K562 (cell line): ENCODE measurements at regions not wholly inside any gene's neighbourhood (a gene's known extent, or its start where the extent isn't known, plus 50 kb on each side); places are given as distances from the start of the nearest gene placed in this dataset.
A peak's percentile ranks its signal among the peaks of the same experiment; 100 is the strongest.

ENCODE experiments used
- ATAC-seq: fragments of 200-7000 bp; cut with Tn5 transposase; 3 replicates; pipeline ENCODE4 v1.9.1; 2020; ENCODE audit warnings: moderate library complexity
- BruUV-seq: library from RNA; stranded (reverse); fragments of 400-500 nt; replicated peaks from 2 replicates; lab custom pipeline; 2021; lab: Mats Ljungman, UMichigan
- CTCF ChIA-PET: fragments of 300-600 bp; formaldehyde crosslinking; extraction: SDS; loops from one replicate; lab custom pipeline; 2021; ENCODE audit warnings: low intra/inter-chr PET ratio; lab: Yijun Ruan, JAX
- POLR2A ChIA-PET: fragments of 300-600, 350-650 bp; sonication (Branson Sonifier 250); formaldehyde crosslinking; extraction: SDS; loops from one replicate; lab custom pipeline; 2021; ENCODE audit warnings: antibody characterized with exemption, inconsistent platforms; lab: Yijun Ruan, JAX
- DNase-seq, 4 experiments: peaks; one replicate each; pipeline versions ENCODE4 v3.0.0 to v3.0.0-alpha.2; 2011 to 2018; ENCODE audit warnings: low spot score in 3 of 4, mixed read lengths in 3 of 4; ENCODE audit errors: extremely low read depth in 1 of 4
- FAIRE-seq: peaks from 2 replicates; lab custom pipeline; 2011; peaks lifted over from hg19 to GRCh38; lab: Jason Lieb, UNC
- H2AFZ ChIP-seq: 2 replicates; pipeline ENCODE4 v1.6.0; 2011; ENCODE audit warnings: low read depth, low read length, control low read depth, inconsistent platforms
- H3K27ac ChIP-seq: fragments of 200-600 bp; 3 replicates; pipeline ENCODE4 v1.8.0; 2011; ENCODE audit warnings: low read depth, mild to moderate bottlenecking, control low read depth, inconsistent platforms, low read length, moderate library complexity, mixed read lengths; ENCODE audit errors: extremely low read depth
- H3K27me3 ChIP-seq, 2 experiments: fragments of 300-600 bp in 1 of 2; 2 replicates in 1 of 2; 3 replicates in 1 of 2; pipeline versions ENCODE4 v1.6.0 to v1.8.0; 2011; ENCODE audit warnings: inconsistent platforms in 2 of 2, low read length in 2 of 2, mild to moderate bottlenecking in 1 of 2, mixed read lengths in 1 of 2, moderate library complexity in 1 of 2; ENCODE audit not compliant: control insufficient read depth in 2 of 2, insufficient read depth in 2 of 2
- H3K36me3 ChIP-seq: fragments of 300-600 bp; 3 replicates; pipeline ENCODE4 v1.8.0; 2011; ENCODE audit warnings: mild to moderate bottlenecking, low read length, inconsistent platforms; ENCODE audit not compliant: control insufficient read depth, insufficient read depth
- H3K4me1 ChIP-seq, 2 experiments: fragments of 200-600 bp in 1 of 2; replicated peaks in 1 of 2; 2 replicates in 1 of 2; 3 replicates in 1 of 2; pipeline versions ENCODE4 v1.5.1 to v1.8.0; 2011; ENCODE audit warnings: inconsistent platforms in 2 of 2, low read length in 2 of 2, mild to moderate bottlenecking in 1 of 2, mixed read lengths in 1 of 2, moderate library complexity in 1 of 2; ENCODE audit not compliant: control insufficient read depth in 2 of 2, insufficient read depth in 2 of 2
- H3K4me2 ChIP-seq: 2 replicates; pipeline ENCODE4 v1.6.1; 2011; ENCODE audit warnings: low read length, control low read depth, inconsistent platforms, mixed read lengths; ENCODE audit not compliant: insufficient read depth
- H3K4me3 ChIP-seq: fragments of 200-600 bp; sonication (generic), shearing (Covaris generic); 2 replicates; pipeline ENCODE4 v1.5.1; 2016; ENCODE audit warnings: control low read depth, inconsistent platforms
- H3K79me2 ChIP-seq: fragments of 200-600 bp; 3 replicates; pipeline ENCODE4 v1.8.0; 2011; ENCODE audit warnings: low read length, inconsistent platforms; ENCODE audit not compliant: control insufficient read depth, insufficient read depth
- H3K9ac ChIP-seq, 2 experiments: 2 replicates each; pipeline versions ENCODE4 v1.6.0 to v1.6.1; 2011; ENCODE audit warnings: low read depth in 2 of 2, low read length in 2 of 2, control low read depth in 1 of 2, inconsistent platforms in 1 of 2, mild to moderate bottlenecking in 1 of 2, mixed read lengths in 1 of 2; ENCODE audit not compliant: insufficient read depth in 1 of 2
- H3K9me1 ChIP-seq: one replicate; pipeline ENCODE4 v1.6.0; 2011; ENCODE audit warnings: inconsistent platforms, mild to moderate bottlenecking, low read length, moderate library complexity; ENCODE audit not compliant: control insufficient read depth, insufficient read depth
- H3K9me3 ChIP-seq: replicated peaks from 2 replicates; pipeline ENCODE4 v1.5.1; 2011; ENCODE audit warnings: low read depth, low read length, inconsistent platforms; ENCODE audit not compliant: control insufficient read depth, insufficient read depth
- H4K20me1 ChIP-seq: replicated peaks from 2 replicates; pipeline ENCODE4 v1.6.1; 2011; ENCODE audit warnings: low read length, inconsistent platforms, mixed read lengths; ENCODE audit not compliant: control insufficient read depth, insufficient read depth
- ZNF699 ChIP-seq: fragments of 250-450 bp; sonication (Bioruptor Pico); IDR thresholded peaks from 2 replicates; pipeline ENCODE4 v1.8.0; 2021; ENCODE audit warnings: mild to moderate bottlenecking, moderate library complexity; ENCODE audit not compliant: insufficient replicate concordance
- WGBS: fragments of 100-300 bp; shearing (Covaris generic); methylation state at CpG from one replicate; pipeline ENCODE4 v1.1.6; 2016; ENCODE audit warnings: low coverage, mixed read lengths; ENCODE audit not compliant: insufficient coverage; ENCODE audit errors: missing lambda C conversion rate; 5-methylcytosine and 5-hydroxymethylcytosine counted together
- in situ Hi-C: fragments of 300-500 bp; cut with MboI; formaldehyde crosslinking; loops from 4 replicates; pipeline ENCODE4 v1.15.0; 2018; ENCODE audit warnings: inconsistent platforms, mixed read lengths
- intact Hi-C: fragments of 100-400 bp; cut with micrococcal nuclease; formaldehyde crosslinking; loops from 2 replicates; pipeline ENCODE4 v1.14.2; 2022
- TF ChIP-seq, protein P1 (sequence below), 2 experiments: IDR thresholded peaks in 1 of 2; conservative IDR thresholded peaks in 1 of 2; 2 replicates each; pipeline ENCODE4 v1.6.1; 2016; ENCODE audit warnings: low read depth in 2 of 2, mild to moderate bottlenecking in 1 of 2, missing compliant biosample characterization in 1 of 2, missing genetic modification characterization in 1 of 2, moderate library complexity in 1 of 2

DNA sequence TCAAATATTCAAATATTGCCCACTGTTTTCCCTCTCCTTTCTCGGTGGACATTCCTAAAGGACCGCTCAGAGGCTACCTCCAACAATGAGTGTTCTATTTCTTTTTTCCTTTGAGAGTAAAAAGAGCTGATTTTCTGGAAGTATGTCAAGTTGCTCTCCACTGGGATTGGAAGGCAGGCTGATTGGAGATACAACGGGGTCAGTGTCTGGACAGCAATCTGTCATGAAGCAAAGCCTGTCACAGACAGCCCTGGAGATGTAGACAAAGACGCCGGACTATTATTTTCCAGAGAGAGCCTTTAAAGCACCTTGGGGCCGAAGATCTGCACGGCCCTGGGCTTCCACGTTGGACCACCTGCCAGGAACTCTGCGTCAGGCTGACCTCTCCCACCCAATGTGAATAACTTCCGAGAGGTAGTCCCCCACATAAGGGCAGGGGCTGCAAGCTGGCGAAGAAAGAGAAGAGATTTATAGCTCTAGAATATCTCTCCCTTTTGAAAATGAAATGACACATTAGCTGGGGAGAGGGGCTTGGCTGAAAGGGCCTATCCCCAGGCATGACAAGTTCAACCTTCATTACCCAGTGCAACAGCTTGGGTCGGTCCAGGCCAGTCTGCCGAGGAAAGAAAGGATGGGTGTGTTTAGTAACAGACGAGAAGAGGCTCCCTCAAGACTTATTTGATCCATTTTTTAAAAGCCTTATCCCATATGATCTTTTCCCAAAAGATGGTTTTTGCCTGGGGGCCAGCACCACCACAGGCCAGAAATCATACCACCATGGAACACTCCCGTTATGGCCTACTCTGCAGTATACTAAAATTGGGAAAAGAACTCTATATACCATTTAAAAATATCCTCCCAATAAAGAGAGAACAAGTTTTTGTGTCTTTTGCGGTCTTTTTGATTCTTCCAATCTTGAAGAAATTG, 131.1 kb downstream of the OLIG3 start:
- Histone ChIP-seq H3K27me3 (peaks cover 0 to 17% of the 10 kb centered on the region in 2 experiments; a peak in 2 of 5 replicates), H3K9me3 (no peaks in the 10 kb centered on the region), H3K4me3 (no peak overlapping the region), H4K20me1 (no peaks in the 10 kb centered on the region), H3K9ac (no peak overlapping the region), H2AFZ (no peak overlapping the region), H3K4me1 (no peaks in the 10 kb centered on the region), H3K36me3 (no peaks in the 10 kb centered on the region), H3K27ac (no peak overlapping the region), H3K79me2 (no peaks in the 10 kb centered on the region), H3K9me1 (no peaks in the 10 kb centered on the region), H3K4me2 (no peak overlapping the region)
- intact Hi-C loops, result no loop called here
- ATAC-seq (no peak), FAIRE-seq (no peak), DNase-seq (no peak)
- no TSS peak for BruUV-seq
- no peak for TF ChIP-seq ZNF699
- TF ChIP-seq, protein P1, sequence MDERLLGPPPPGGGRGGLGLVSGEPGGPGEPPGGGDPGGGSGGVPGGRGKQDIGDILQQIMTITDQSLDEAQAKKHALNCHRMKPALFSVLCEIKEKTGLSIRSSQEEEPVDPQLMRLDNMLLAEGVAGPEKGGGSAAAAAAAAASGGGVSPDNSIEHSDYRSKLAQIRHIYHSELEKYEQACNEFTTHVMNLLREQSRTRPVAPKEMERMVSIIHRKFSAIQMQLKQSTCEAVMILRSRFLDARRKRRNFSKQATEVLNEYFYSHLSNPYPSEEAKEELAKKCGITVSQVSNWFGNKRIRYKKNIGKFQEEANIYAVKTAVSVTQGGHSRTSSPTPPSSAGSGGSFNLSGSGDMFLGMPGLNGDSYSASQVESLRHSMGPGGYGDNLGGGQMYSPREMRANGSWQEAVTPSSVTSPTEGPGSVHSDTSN (CRISPR knock-in tag; IDR thresholded peaks at IDR 0.05; ENCODE audit: low read depth), result no peak
- TF ChIP-seq, protein P1 (tag; conservative IDR thresholded peaks at IDR 0.05; ENCODE audit: low read depth), result 0 out of 2 replicates have a peak, but pooled peaks have one; percentile 6
- POLR2A ChIA-PET, result interaction anchor here (0.5 kb wide), 1 partner anchor 76 kb away, joined by 4 read pairs; no protein-coding TSS in a partner anchor
- in situ Hi-C loops, result no loop called here
- 14% methylated on average over 16 of the region's 16 CpGs for WGBS
- CTCF ChIA-PET, result no interaction called here
